ENCODE measurements at regions not wholly inside any gene's neighbourhood (a gene's known extent, or its start where the extent isn't known, plus 50 kb on each side); places are given as distances from the start of the nearest gene placed in this dataset.

GRCh38 chr2:217090884-217091283 lies 231.0 kb upstream of the TNP1 start:
- TF ChIP-seq CTCF (IDR thresholded peaks at IDR 0.05) = no peak

GRCh38 chr2:217090024-217090473 lies 230.2 kb upstream of the TNP1 start:
- no peak for TF ChIP-seq CTCF (IDR thresholded peaks at IDR 0.05)

GRCh38 chr2:217086718-217087117 lies 226.9 kb upstream of the TNP1 start:
- TF ChIP-seq CTCF (IDR thresholded peaks at IDR 0.05) = no peak

- no peak for TF ChIP-seq CTCF (IDR thresholded peaks at IDR 0.05)
Measured at GRCh38 chr2:217086038-217086522, 226.2 kb upstream of the TNP1 start.

- TF ChIP-seq CTCF (IDR thresholded peaks at IDR 0.05) = no peak
Measured at GRCh38 chr2:217085543-217085942, 225.7 kb upstream of the TNP1 start.

- no peak for TF ChIP-seq CTCF (IDR thresholded peaks at IDR 0.05)
Measured at GRCh38 chr2:217081799-217082198, 221.9 kb upstream of the TNP1 start.

- TF ChIP-seq CTCF (IDR thresholded peaks at IDR 0.05) = no peak
Measured at GRCh38 chr2:217079165-217079564, 219.3 kb upstream of the TNP1 start.

- TF ChIP-seq CTCF (IDR thresholded peaks at IDR 0.05) = no peak
Measured at GRCh38 chr2:217077831-217078407, 218.1 kb upstream of the TNP1 start.
